Stomach (tissue), 8 donors: ENCODE measurements at regions not wholly inside any gene's neighbourhood (a gene's known extent, or its start where the extent isn't known, plus 50 kb on each side); places are given as distances from the start of the nearest gene placed in this dataset.

ENCODE experiments used
- DNase-seq, 2 donors: peaks; one replicate each; pipeline versions ENCODE4 v3.0.0 to v3.0.0-alpha.2; 2013 to 2019
- H3K27ac ChIP-seq, 5 donors: fragments of 200-600 bp in 4 of 5; sonication (generic) in 4 of 5; one replicate each; pipeline ENCODE4 v1.5.1; 2013 to 2019; ENCODE audit warnings: mild to moderate bottlenecking in 1 of 5, moderate library complexity in 1 of 5
- H3K27me3 ChIP-seq, 3 donors: fragments of 200-600 bp; sonication (generic); one replicate each; pipeline ENCODE4 v1.5.1; 2017 to 2019; ENCODE audit warnings: mixed run types in 1 of 3
- H3K36me3 ChIP-seq, 4 donors: fragments of 200-600 bp; sonication (generic); 1 replicate in 3 of 4; 2 replicates in 1 of 4; pipeline ENCODE4 v1.5.1; 2016 to 2019
- H3K4me1 ChIP-seq, 4 donors: fragments of 200-600 bp; sonication (generic); one replicate each; pipeline ENCODE4 v1.5.1; 2016 to 2019
- H3K4me3 ChIP-seq, 4 donors: fragments of 200-600 bp; sonication (generic) in 3 of 4; one replicate each; pipeline ENCODE4 v1.5.1; 2016 to 2019; ENCODE audit warnings: mild to moderate bottlenecking in 1 of 4
- H3K9me3 ChIP-seq, 4 donors: fragments of 200-600 bp; sonication (generic); one replicate each; pipeline ENCODE4 v1.5.1; 2016 to 2019
- EP300 ChIP-seq: sonication (generic); formaldehyde crosslinking; IDR thresholded peaks from one replicate; pipeline ENCODE4 v1.6.1; 2017; ENCODE audit warnings: antibody characterized with exemption
- POLR2A ChIP-seq, 4 donors: fragments of 450-650 bp; IDR thresholded peaks; one replicate each; pipeline ENCODE4 v1.6.1; 2016; ENCODE audit warnings: antibody characterized with exemption in 4 of 4, control low read depth in 2 of 4, mild to moderate bottlenecking in 1 of 4, moderate library complexity in 1 of 4
- POLR2AphosphoS5 ChIP-seq, 3 donors: sonication (generic); formaldehyde crosslinking; IDR thresholded peaks; one replicate each; pipeline ENCODE4 v1.6.1; 2016; ENCODE audit warnings: antibody characterized with exemption in 3 of 3
- WGBS, 5 donors: extraction: QIAGEN DNeasy Blood & Tissue Kit in 3 of 5; methylation state at CpG; one replicate each; pipeline versions ENCODE4 v1.1.5 to v1.1.7; 2013 to 2018; 5-methylcytosine and 5-hydroxymethylcytosine counted together
- intact Hi-C: fragments of 100-400 bp; cut with DNase I; formaldehyde crosslinking; loops from one replicate; pipeline ENCODE4 v1.15.1; 2023; ENCODE audit warnings: low total_unique reads
- TF ChIP-seq, protein P1 (sequence below), 7 experiments: fragments of 450-650 bp in 4 of 7; fragments of 200-600 bp in 3 of 7; sonication (generic) in 3 of 7; IDR thresholded peaks; one replicate each; pipeline ENCODE4 v1.5.1; 2016 to 2019; ENCODE audit warnings: antibody characterized with exemption in 7 of 7, control low read depth in 2 of 7, mild to moderate bottlenecking in 1 of 7
- donor health status: healthy with polysubstance abuse.
- donor health status: Bipolar disorder and iron deficiency.
- donor health status: healthy.

DNA sequence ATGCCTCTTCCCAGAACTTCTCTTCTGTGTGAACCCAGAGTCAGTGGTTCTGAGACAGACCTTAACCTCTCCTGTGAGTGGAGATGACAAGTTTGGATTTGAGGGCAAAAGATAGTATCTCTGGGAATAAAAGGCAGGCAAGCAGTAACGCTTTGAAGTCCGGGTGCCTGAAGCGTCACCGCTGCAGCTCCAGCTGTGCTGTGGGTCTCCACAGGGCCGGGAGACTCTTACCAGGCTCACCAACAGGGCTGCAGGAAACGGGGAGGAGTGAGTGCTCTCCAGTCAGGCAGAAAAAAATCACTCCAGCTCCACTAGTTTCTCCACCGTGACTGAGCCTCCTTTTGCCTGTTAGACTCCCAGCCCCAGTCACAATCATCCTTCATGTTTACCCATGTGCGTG, 79.7 kb upstream of the MAP4K4 start:
- intact Hi-C loops, result no loop called here
- Histone ChIP-seq H3K27ac (no peak overlapping the region), H3K4me1 (peaks cover 0 to 28% (median 13%) of the 10 kb centered on the region in 4 donors), H3K36me3 (no peaks in the 10 kb centered on the region), H3K4me3 (no peak overlapping the region), H3K9me3 (no peaks in the 10 kb centered on the region), H3K27me3 (no peaks in the 10 kb centered on the region)
- TF ChIP-seq, protein P1, sequence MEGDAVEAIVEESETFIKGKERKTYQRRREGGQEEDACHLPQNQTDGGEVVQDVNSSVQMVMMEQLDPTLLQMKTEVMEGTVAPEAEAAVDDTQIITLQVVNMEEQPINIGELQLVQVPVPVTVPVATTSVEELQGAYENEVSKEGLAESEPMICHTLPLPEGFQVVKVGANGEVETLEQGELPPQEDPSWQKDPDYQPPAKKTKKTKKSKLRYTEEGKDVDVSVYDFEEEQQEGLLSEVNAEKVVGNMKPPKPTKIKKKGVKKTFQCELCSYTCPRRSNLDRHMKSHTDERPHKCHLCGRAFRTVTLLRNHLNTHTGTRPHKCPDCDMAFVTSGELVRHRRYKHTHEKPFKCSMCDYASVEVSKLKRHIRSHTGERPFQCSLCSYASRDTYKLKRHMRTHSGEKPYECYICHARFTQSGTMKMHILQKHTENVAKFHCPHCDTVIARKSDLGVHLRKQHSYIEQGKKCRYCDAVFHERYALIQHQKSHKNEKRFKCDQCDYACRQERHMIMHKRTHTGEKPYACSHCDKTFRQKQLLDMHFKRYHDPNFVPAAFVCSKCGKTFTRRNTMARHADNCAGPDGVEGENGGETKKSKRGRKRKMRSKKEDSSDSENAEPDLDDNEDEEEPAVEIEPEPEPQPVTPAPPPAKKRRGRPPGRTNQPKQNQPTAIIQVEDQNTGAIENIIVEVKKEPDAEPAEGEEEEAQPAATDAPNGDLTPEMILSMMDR (IDR thresholded peaks at IDR 0.05), result no peak
- TF ChIP-seq EP300 (no peak), POLR2AphosphoS5 (IDR thresholded peaks at IDR 0.05) (no peak), POLR2A (IDR thresholded peaks at IDR 0.05) (no peak)
- no peak for DNase-seq
- WGBS, 5 donors, result 87 to 93% (median 91%) methylated on average over 8 of the region's 8 CpGs

DNA sequence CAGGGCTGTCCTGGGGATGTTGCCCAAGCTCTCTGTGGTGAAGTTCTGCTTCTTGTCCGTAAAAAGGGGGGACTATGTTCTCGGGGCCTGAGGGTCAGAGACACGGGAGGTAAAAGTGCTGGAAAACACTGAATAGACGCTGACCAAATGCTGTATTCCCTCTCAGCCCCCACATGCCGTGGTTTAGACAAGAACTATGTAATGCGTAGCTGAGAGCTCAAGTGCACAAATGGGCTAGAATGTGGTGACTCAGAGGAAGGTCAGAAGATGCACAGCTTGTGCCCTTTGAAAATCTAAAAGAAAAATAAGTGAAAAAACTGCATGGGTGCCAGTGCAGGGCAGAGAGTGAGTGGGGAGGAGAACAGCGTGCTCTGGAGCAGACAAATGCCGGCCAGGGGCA, 80.3 kb upstream of the MAP4K4 start:
- 86 to 90% (median 88%) methylated on average over 8 of the region's 8 CpGs for WGBS, 5 donors
- intact Hi-C loops, result no loop called here
- TF ChIP-seq EP300, result no peak
- TF ChIP-seq, protein P1 (IDR thresholded peaks at IDR 0.05), result no peak
- H3K4me1 ChIP-seq, result peaks cover 0 to 23% (median 11%) of the 10 kb centered on the region in 4 donors
- H3K27me3 ChIP-seq, result no peaks in the 10 kb centered on the region
- no peaks in the 10 kb centered on the region for H3K9me3 ChIP-seq
- H3K36me3 ChIP-seq, result no peaks in the 10 kb centered on the region
- no peak for DNase-seq
- H3K27ac ChIP-seq, result no peak overlapping the region
- H3K4me3 ChIP-seq, result no peak overlapping the region

DNA sequence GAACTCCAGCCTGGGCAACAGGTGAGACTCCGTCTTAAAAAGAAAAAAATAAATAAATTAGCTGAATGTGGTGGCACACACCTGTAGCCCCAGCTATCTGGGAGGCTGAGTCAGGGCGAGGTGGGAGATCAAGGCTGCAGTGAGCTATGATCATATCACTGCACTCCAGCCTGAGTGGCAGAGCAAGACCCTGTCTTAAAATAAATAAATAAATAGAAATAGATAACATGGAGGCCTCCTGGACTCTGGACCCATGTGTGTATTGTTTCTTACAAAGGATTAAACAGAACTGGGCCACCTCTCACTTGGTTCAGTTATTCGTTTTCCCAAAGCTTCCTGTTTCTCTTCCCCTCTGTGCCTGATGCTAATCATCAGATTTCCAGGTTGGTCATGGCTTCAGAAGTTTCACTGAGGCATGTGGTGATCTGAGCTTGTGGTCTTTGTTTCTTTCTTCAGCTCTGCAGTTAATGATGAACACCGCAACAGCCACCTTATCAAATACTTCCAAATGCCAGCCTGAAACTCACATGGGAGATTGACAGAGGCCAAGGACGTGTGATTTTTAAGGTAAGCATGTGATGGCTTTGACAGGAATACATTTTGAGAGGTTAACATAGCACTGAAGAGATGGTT, 83.3 kb upstream of the MAP4K4 start:
- WGBS, 5 donors, result 72 to 81% (median 76%) methylated on average over 5 of the region's 5 CpGs
- Histone ChIP-seq H3K27ac (no peak overlapping the region), H3K27me3 (no peaks in the 10 kb centered on the region), H3K4me1 (peaks cover 0 to 18% (median 8%) of the 10 kb centered on the region in 4 donors), H3K4me3 (no peak overlapping the region), H3K9me3 (no peaks in the 10 kb centered on the region), H3K36me3 (no peaks in the 10 kb centered on the region)
- intact Hi-C loops, result no loop called here
- no peak for DNase-seq
- TF ChIP-seq, protein P1 (IDR thresholded peaks at IDR 0.05), result no peak

DNA sequence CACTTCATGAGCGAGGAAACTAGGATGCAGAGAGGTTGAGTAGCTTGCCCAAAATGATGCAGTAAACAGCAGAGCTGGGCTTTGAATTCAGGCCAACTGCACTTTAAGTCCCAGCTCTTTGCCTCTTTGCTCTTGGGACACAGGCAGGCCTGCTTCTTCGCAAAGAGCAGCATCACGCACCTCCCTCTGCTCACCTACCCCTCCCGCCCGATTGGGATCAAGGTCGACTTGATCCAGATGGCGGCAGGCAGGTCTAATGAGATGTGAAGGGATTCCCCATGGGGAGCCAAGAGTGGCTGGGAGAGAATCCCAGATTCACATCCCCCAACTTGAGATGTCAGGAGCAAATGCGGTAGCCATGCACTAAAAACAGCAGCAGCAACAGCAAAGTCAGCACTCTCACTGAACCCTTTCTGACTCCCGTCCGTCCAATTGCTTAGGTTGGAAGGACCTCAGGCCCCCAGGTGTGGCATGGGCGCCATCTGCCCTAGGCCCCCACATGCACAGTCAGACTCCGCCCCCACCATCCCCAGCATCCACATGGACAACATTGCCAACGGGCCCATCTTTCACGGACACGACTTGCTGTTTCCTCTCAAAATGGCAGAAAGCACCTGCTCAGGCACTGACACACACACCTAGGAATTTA, 84.3 kb upstream of the MAP4K4 start:
- WGBS, 5 donors, result 76 to 87% (median 86%) methylated on average over 14 to 15 of the region's 15 CpGs
- TF ChIP-seq POLR2AphosphoS5 (IDR thresholded peaks at IDR 0.05) (no peak), EP300 (no peak), POLR2A (IDR thresholded peaks at IDR 0.05) (no peak)
- TF ChIP-seq, protein P1 (IDR thresholded peaks at IDR 0.05), result no peak
- Histone ChIP-seq H3K4me1 (peaks cover 0 to 7% (median 0%) of the 10 kb centered on the region in 4 donors), H3K4me3 (no peak overlapping the region), H3K36me3 (no peaks in the 10 kb centered on the region), H3K9me3 (no peaks in the 10 kb centered on the region), H3K27ac (no peak overlapping the region), H3K27me3 (no peaks in the 10 kb centered on the region)
- DNase-seq, result peak in 1 of 2 donors; percentile 48
- intact Hi-C loops, result no loop called here
